COLO829 (cell line): ENCODE measurements at regions not wholly inside any gene's neighbourhood (a gene's known extent, or its start where the extent isn't known, plus 50 kb on each side); places are given as distances from the start of the nearest gene placed in this dataset.

Source experiments
- DNase-seq: peaks from one replicate; pipeline ENCODE4 v3.0.0; 2012; ENCODE audit warnings: low spot score

DNA sequence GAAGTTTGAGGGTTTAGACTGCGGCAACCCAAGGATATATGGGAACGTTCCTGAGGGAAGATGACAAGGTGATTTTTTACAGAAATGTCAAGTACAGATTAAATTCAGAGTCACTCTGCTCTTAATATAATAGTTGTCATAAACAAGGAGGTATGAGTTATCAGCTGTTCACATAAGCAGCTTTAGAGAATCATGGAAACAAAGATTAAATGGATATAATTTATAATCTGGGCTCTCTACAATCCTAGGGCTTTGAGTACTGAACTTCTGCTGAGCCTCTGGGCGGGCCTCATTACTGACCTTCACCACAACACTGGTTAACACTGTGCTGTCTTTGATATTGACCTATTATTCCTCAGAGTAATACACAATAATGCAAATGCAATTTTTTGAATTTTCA is 577.8 kb downstream of the RPS29 start:
- DNase-seq: no peak

DNA sequence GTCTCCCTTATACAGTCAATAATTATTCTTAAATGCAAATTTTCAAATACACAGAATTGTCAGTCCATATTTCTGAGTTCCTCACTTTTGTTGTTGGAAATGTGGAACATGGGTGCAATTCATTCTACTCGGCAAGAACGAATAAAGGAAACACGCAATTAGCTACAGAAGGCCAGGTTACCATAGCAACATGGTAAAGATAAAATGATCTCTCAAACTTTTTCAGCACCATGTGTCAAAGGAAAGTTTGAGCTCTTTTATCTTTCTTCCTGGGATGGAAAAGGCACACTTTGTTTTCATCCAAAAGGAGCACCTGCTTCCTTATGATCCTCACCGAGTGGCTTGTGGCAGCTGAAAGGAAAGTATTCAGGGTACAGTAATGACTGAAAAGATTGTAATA is 595.0 kb downstream of the RPS29 start:
- no peak for DNase-seq

DNA sequence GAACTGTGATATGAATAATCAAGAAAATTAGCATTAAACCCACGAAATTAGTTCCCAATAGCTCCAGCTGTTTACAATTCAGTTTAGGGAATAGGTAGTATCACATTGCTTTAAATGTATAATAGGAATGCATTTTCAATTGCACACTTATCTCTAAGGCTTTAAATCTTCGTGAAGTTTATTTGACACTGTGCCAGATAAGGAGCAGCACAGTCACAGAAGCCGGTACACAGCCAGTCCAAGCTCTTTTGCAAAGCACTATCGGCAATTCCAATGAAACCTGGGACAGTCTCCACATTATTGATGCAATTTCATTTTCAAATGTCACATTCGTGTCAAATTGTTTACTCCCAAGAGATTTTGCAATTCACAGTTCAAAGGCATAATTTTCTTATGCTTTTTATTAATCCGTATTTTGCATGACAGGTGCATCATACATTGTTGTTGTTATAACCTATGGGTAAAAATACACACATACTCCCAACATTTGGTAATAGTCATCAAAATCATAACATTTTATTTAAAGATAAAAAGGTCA is 602.8 kb downstream of the RPS29 start:
- DNase-seq: no peak

DNA sequence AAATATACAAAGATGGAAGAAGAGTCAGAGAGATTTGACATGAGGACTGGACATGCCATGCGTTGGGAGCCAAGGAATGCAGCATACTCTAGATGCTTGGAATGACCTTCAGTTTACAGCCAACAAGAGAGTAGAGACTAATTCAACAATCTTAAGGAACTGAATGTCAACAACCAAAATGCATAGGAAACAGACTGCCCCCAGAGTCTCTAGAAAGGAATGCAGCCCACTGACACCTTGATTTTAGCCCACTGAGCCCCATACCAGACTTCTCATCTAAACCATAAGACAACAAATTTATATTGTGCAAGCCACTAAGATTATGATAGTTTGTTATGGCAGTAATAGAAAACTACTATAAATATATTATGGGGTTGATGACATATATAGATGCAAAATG is 611.2 kb downstream of the RPS29 start:
- no peak for DNase-seq

DNA sequence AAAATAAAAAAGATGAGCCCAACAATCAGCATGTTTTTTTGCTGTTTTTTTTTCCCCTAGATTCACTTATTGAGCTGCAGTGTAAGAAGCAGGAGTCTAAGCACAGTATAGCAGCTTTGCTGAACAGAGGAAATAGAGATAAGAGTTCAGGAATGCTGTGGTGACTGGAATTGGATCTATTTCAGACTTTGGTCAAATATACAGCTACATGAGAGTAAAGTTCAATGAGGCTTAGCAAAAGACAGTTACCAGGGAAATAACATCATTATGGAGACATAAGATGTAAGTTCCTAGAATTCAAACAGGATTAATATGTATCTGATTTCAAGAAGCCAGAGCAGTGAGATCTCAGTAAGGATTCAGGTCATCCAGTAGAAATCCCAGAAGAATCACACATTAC is 613.0 kb downstream of the RPS29 start:
- DNase-seq: no peak

DNA sequence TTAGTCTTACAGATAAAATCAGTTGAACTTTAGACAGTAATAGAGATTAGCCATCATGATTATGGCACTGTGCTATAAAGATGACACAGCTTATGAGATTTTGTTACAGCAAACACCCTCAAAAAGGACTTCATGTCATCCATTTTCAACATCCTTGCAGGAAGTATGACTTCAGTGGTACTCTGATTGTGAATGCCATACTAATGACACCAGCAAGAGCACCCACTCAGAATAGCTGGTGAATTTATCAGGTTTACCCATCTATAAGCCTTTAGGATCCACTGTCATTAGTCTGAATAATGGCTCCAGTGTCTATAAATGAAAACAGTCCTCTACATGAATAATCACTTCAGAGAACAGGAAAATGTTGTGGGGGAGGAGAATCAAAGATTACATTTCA is 615.2 kb downstream of the RPS29 start:
- peak; percentile 74 for DNase-seq

DNA sequence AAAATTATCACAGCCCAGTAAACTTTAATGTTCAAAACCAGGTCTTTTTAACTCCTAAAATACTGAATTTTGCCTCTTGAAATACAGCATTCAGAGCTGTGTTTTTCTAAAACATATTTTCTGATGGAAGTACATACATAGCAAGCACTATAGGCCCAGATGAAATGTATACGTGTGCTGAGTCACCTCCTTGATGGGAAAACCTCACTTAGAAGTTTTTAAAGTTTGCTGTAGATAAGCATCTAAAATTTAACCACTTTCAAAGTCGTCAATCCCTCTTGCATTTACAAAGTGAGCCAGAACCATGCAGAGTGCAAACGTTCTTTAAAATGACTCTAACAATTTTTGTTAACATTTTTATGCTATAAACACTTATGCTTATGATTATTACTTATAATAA is 618.8 kb downstream of the RPS29 start:
- DNase-seq: no peak

DNA sequence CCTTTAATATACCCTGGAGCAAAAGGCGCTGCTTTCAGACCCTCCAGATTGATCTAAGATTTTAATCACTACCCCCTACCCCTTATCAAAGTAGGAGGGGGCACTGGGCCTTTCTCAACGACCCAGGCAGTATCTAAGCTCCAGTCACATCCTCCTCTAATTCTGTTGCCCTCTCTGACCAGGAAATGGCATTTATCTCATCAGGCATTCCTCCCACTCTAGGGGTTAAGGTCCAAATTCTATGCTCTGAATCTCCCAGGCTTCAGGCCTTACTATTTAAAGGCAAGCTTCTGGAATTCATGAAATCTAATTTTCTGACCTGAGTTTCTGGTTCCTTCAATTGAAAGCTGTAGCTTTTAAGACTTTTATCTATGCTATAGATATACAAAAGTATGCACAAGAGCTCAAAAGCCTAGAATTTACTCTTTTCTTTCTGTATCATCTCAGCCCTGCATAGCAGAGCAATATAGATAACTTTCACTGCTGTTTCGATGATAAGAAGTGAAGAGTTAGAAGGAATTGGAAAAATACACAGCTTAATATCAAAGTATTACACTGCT is 622.9 kb downstream of the RPS29 start:
- DNase-seq: no peak

DNA sequence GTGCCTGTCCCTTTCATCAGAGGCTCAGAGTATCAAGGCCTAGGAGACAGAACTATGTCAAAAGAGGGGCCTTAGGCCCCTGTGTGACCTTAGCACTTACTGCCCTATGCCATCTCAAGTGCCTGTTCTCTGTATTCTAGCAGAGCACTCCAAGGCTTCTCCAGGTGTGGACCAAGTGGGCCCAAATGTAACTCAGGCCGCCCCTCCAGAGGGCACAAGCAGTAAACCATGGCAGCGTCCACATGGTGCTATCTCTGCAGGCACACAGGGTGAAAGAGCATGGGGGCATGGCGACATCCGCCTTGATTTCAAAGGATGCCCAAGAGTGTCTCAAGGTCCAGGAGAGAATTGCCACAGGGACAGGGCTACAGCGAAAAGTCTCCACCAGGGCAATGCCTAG is 628.7 kb downstream of the RPS29 start:
- DNase-seq: no peak

DNA sequence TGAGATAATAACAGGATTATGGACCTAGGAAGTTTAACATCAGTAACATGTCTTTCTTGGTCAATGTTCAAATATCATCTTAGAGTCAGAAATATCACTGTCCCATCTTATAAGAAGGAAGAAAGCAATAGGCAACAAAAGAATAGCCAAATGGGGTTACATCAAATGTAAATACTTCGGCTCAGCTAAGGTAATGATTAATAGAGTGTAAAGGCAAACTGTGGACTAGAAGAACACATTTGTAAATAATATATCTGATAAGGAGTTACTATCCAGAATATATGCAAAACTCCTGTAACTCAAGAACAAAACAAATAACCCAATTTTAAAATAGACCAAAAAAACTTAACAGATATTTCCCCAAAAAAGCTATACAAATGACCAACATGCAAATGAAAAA is 630.3 kb downstream of the RPS29 start:
- no peak for DNase-seq

DNA sequence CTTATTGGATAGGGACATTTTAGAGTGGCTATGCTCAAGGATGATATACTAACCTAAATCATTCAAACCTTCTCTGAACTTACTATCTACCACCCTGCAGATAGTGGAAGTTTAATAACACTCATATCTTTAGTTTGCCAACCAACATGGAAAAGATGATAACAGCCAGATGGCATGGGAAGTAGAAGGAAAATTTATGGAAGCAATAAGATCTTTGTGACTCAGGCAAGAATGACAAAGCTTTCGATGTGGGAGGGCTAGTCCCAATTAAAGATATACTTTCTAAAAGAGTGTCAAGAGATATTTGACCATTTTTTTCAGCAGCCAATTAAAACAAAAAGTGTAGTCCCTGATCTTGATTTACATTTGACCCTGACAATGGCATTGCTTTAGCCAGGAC is 631.7 kb downstream of the RPS29 start:
- no peak for DNase-seq

DNA sequence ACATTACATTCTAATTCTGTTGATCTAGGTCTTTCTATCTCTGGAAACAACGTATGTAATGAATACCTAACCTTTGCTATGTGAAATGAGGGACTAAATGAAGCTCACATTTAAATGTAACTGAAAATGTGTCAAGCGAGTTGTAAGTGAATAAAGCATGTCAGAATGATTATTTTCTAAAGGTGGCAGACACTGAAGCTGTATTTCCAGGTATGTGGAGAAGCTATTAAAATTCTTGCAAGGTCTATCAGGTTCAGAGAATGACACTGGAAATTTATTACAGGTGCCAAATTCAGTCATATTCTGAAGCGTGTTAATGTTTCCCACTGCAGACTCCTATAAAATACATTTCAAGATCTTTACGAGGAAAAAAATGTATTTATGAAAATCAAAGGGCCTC is 641.4 kb downstream of the RPS29 start:
- no peak for DNase-seq

DNA sequence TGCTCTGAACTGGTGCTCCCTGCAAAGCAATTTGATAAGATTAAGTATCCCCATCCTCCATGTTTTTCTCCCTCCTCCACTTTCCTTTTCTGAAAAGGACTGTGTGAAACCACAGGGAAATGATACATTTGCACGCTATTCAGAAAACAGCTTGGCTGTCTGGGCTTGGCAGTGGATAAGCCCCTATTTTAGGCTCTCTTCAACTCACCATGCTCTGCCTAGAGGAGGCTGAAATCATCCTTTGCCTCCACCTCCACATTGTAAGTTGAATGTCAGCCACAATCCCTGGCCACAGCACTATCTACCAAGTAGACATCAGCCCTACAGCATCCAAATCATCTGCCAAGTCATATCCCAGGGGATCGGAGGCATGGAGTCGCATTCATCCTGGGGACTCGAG is 642.3 kb downstream of the RPS29 start:
- DNase-seq: no peak

DNA sequence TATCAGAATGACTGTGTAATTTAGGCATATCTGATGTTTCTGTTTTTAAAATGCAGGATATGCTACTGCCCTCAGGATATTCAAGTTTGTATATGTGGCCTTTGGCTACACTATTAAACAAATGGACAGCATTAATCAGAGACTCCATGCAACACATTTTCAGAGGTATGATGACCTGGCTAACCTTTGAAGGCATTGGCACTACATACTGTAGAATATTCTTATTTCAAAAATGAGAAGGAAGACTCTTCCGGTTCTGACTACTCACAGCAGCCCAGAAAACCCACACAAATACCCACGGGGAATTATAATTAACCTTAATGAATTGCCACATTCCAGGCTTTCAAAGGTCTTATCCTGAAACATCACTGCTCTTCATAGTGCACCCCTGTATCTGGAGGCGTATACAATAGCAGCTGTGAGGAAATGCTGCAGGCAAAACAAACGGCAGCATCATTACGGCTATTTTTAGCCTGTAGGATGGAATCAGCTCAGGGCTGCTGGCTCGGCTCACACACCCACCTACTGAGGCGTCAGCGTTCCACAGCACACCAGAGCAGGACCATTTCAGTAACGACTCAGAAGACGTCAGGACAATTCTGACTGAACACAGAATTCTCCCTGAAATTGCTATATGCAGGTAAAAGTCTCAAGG is 648.5 kb downstream of the RPS29 start:
- DNase-seq: peak; percentile 48

DNA sequence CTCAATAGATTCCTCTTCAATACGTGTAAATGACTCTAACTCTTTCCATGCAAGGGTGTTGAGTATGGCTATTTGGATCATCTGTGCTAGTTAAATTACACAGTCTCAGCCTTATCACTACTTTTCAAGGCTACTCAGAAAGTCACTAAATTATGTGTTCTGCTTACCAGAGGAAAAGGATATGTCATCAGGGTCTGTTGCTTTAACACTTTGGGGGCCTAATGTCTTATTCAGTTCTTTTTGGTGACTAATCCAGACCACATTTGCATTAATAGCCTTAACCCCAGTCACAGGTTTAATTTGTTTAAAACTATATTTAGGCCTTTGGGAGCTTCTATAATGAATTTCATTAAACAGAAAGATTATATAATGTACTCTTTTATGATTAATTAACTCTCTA is 649.3 kb downstream of the RPS29 start:
- DNase-seq: no peak

DNA sequence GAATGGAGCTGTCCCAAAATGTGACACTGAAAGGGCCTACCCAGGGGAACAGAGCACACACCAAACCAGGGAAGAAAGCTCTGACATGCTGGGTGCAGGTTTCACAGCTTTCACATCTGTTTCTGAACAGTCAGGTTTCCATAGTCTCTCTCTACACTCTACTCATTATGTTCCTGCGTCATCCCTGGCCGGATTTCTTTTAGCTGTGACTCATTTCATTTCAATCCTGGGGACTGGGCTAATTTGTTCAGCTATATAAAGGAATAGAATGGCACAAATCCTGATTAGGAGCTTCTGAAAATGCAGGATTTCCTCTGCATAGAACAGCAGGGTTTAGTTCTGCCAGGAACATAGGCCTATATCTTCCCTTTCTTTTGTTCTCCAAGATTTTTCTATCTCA is 649.8 kb downstream of the RPS29 start:
- DNase-seq: peak; percentile 25

DNA sequence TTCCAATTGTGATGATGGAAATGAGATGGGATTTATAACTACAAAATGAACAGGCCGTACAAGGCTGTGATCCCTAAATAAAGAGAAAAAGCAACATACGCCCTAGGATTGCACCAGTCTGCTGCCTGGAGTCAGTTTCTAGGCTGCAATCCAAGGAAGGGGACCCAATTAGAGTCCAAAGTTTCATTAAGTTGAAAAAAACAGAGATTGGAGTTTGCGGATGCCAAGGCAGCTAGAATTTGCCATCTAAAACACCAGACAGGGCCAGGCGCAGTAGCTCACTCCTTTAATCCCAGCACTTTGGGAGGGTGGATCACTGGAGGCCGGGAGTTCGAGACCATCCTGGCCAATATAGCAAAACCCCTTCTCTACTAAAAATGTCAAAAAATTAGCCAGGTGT is 661.0 kb downstream of the RPS29 start:
- no peak for DNase-seq

DNA sequence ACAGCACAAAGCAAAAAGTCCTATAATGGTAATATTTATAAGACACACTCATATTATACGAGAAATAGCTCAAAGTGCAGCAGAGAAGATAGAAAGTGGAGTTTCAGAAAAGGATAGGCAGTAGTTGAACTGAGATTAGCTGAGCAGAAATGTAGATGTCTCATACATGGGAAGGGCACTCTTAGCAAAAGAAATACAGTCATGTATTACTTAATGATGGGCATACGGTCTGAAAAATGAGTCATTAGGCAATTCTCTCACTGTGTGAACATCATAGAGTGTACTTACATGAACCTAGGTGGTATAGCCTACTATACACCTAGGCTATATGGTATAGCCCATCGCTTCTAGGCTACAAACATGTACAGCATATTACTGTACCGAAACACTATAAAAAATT is 671.3 kb downstream of the RPS29 start:
- DNase-seq: no peak

DNA sequence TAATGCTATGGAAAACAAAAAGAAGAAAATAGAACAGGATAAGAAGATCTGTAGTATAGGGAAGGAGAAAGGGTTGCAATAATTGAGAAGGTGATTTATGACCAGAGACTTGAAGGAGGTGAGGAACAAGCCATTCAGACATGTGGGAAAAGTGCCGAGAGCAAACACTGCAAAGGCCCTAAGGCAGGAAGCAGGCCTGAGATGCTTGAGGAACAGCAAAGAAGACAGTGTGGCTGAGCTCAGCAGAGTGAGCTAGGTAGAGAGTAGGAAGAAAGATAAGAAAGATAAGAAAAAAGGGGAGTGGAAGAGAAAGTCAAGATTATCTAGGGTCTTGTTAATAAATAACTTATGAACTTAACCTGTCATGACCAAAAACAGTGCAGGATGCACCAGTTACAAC is 671.8 kb downstream of the RPS29 start:
- DNase-seq: no peak

DNA sequence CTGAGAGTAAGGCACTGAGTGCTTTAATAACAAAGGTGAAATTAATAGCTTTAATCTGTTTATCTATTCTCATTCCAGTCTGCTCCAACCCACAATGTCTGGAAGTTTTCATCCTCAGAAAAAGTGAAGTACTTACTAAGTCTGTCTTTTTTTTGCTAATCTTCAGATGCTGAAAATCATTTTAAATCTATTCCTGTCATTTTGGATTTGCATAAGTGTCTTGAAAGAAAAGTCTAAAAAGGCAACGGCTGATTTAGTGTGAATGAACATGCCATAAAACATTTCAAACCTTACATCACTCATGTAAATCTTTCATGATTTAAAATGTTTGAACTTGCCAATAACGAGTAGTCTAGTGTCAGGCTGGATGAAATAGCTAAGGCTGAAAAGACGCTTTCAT is 685.6 kb downstream of the RPS29 start:
- DNase-seq: no peak

DNA sequence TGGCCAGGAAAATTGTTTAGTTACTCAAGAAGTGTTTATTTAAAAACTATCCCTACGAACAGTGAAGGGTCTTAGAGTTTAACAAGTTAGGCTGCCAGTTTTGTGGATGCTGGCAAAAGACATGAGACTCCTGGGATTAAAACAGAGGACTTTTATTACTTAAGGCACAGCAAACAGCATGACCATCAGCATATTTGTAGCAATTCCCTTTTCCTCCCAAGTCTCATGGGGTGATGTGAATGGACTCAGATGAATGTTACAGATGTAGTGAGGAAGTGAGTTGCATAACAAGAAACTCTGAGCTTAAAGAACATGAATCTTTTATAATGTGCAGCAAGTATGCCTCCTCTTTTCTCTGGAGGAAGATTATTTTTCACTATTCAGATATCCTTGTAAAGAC is 695.8 kb downstream of the RPS29 start:
- DNase-seq: no peak

DNA sequence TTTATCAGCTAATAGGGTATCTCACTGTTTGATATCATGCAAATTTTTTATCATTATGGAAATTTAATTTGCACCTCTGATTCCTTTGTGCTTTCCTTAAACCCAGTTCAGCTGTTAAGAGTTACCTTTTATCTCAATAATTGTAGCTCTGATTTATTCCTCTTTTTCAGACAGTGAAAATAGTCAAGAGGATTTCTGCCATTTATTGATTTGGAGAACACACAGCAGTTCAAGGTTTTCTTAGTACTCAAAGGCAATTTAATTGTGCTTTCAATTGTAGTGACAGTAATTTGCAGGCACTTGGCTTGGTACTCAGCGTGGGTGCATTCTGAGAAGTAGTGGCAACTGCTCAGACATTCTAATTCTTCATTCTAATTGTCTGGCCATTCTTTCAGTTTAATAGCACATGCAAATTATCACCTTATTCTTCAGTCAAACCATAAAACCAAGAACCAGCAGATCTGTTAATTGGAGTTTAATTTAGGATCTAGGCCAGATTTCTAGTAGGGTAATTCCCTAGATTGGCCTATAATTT is 709.3 kb downstream of the RPS29 start:
- DNase-seq: no peak

DNA sequence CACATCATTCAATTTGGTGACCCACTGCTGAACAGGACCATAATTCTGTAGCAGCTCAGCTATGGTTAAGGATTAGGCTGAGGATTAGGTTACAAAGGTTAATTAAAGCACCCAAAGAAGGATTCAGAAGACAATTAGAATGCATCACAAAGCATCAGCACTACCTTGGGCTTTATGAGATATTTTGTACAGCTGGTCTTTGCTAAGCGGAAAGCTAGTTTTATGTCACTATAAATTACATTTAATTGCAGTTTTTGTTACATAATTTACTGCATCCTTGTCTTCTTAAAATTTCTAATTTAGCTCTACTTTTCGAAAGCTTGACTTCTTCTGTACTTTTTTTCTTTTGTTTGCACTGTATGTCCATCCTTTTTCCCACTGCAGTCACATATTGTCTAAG is 711.5 kb downstream of the RPS29 start:
- DNase-seq: no peak

DNA sequence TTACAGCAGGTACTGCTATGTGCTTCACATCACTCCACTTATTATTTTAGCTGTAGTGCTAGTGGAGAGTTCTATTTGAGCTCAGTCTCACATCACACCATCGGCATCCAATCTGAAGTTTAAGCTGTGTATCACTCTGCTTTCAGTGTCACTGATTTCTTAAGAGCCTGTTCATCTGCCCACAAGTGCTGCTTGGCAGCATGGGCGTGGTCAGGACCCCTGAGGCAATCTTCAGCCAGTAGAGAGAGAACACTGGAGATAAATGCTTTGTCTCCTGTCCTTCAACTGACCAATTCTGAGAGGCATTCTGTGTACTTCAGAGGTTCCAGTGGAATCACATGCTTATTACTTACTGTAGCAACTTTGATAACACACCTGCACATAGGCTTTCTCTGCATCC is 728.8 kb downstream of the RPS29 start:
- no peak for DNase-seq
